Muscle layer of duodenum (tissue), 2 donors: ENCODE measurements at regions not wholly inside any gene's neighbourhood (a gene's known extent, or its start where the extent isn't known, plus 50 kb on each side); places are given as distances from the start of the nearest gene placed in this dataset.
"Not testable (repeated sequence)": the region's sequence is repeated elsewhere in the genome, so short reads cannot be mapped to it uniquely, and the experiment has no call there.

Source experiments
- H3K27ac ChIP-seq: one replicate; pipeline ENCODE4 v1.7.0; 2013; ENCODE audit warnings: mild to moderate bottlenecking, low read length
- H3K27me3 ChIP-seq: one replicate; pipeline ENCODE4 v1.7.0; 2013; ENCODE audit warnings: low read depth, mild to moderate bottlenecking, control low read depth, low read length
- H3K36me3 ChIP-seq, 2 donors: one replicate each; pipeline ENCODE4 v1.7.0; 2013; ENCODE audit warnings: low read length in 2 of 2, control low read depth in 1 of 2, mild to moderate bottlenecking in 1 of 2; ENCODE audit not compliant: insufficient read depth in 2 of 2, control insufficient read depth in 1 of 2
- H3K4me1 ChIP-seq, 2 donors: one replicate each; pipeline ENCODE4 v1.7.0; 2013; ENCODE audit warnings: low read length in 2 of 2, mild to moderate bottlenecking in 2 of 2, control low read depth in 1 of 2, moderate library complexity in 1 of 2; ENCODE audit not compliant: insufficient read depth in 2 of 2, control insufficient read depth in 1 of 2
- H3K4me3 ChIP-seq, 2 donors: one replicate each; pipeline ENCODE4 v1.7.0; 2013; ENCODE audit warnings: low read length in 2 of 2, low read depth in 1 of 2, mild to moderate bottlenecking in 1 of 2
- H3K9me3 ChIP-seq, 2 donors: one replicate each; pipeline ENCODE4 v1.7.0; 2013; ENCODE audit warnings: low read length in 2 of 2, control low read depth in 1 of 2, mild to moderate bottlenecking in 1 of 2; ENCODE audit not compliant: control insufficient read depth in 1 of 2
- donor health status: healthy.

DNA sequence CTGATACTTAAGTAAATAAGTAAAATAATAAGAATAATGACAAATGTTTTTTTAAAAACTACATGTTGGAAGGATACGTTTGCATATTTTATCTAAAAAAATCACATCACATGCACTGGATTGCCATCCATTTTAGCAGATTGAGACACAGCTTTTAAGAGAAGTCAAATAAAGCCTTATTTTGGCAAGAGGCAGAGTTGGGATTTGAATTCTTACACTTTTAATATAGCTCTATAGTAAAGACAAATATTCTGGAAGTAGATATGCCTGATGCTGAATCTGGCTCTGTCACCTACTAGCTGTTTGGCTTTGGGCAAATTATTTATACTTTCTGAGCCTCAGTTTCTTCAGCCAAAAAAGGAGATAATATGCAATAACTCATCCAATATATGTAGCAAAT lies 386.4 kb downstream of the ETV1 start:
- no peak overlapping the region for H3K4me3 ChIP-seq
- peaks cover 0 to 3% of the 10 kb centered on the region in 2 donors for H3K9me3 ChIP-seq
- H3K4me1 ChIP-seq: no peaks in the 10 kb centered on the region
- H3K27ac ChIP-seq: no peak overlapping the region
- H3K36me3 ChIP-seq: no peaks in the 10 kb centered on the region
- H3K27me3 ChIP-seq: no peaks in the 10 kb centered on the region

DNA sequence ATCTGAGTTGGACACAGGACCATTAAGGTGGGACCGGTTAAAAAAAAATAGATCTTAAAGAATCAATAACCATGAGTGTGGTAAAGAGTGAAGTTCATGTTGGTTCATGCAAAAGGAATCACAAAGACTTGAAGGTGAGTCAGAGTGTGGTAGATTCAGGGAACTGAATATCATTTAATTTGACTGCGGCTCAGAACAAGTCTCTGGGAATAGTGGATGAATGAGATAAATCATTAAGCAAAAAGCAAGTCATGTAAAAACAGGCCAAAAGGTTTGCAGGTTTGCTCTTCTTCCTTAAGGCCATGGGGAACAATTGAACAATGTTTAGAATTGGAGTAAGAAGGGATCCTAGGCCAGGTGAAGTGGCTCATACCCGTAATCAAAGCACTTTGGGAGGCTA lies 385.8 kb downstream of the ETV1 start:
- no peak overlapping the region for H3K4me3 ChIP-seq
- H3K36me3 ChIP-seq: no peaks in the 10 kb centered on the region
- H3K27ac ChIP-seq: no peak overlapping the region
- no peaks in the 10 kb centered on the region for H3K4me1 ChIP-seq
- no peaks in the 10 kb centered on the region for H3K27me3 ChIP-seq
- H3K9me3 ChIP-seq: peaks cover 0 to 3% of the 10 kb centered on the region in 2 donors

DNA sequence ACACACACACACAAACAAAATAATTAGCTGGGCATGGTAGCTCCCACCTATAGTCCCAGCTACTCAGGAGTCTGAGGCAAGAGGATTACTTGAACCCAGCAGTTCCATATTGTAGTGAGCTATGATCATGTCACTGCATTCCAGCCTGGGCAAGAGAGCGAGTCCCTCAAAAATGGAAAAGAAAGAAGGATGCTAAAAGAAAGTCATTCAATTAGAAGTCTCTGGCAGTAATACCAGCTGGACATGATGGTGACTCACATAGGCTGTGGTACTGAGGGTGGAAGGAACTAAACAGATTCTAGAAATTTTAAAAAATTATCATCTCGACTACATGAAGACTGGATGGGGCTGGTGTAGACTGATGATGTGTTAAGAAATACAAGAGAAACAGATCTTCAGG lies 385.3 kb downstream of the ETV1 start:
- H3K4me1 ChIP-seq: no peaks in the 10 kb centered on the region
- no peak overlapping the region for H3K27ac ChIP-seq
- no peaks in the 10 kb centered on the region for H3K27me3 ChIP-seq
- H3K36me3 ChIP-seq: no peaks in the 10 kb centered on the region
- H3K4me3 ChIP-seq: no peak overlapping the region
- H3K9me3 ChIP-seq: peaks cover 0 to 3% of the 10 kb centered on the region in 2 donors

DNA sequence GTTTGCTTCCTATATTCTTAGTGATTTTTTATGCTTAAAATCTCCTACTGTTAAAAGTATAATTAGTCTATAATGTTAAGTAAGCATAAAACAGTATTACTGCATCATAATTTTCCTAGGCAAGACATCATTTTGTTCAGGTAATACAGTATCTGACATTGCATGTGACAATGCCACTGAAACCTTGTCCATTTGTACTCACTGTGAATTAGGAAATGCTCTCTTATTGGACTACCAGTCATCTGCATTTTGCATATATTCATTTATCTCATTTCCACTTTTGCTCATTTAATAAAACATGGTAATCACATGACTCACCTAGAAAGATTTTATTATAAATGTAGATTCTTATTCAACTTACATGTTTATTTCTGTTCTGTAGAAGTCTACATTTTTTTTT lies 379.1 kb downstream of the ETV1 start:
- Histone ChIP-seq H3K9me3 (peaks cover 0 to 3% of the 10 kb centered on the region in 2 donors), H3K4me3 (no peak overlapping the region), H3K36me3 (no peaks in the 10 kb centered on the region), H3K27ac (no peak overlapping the region), H3K27me3 (no peaks in the 10 kb centered on the region), H3K4me1 (no peaks in the 10 kb centered on the region)

DNA sequence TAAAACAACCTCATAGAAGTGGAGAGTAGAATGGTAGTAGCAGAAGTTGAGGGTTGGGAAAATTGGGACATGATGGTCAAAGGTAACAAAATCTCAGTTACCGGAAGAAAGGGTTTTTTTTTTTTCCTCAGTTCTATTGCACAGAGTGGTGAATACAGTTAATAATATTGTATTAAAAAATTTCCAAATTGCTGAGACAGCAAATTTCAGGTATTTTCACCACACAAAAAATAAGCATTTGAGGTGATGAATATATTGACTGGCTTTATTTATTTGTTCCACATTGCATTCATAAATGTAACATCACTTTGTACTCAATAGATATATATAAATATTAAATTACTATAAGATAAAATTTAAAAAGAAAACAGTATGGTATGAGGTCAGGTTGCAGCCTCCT lies 373.8 kb downstream of the ETV1 start:
- Histone ChIP-seq H3K27me3 (no peaks in the 10 kb centered on the region), H3K4me3 (no peak overlapping the region), H3K4me1 (no peaks in the 10 kb centered on the region), H3K27ac (no peak overlapping the region), H3K36me3 (no peaks in the 10 kb centered on the region), H3K9me3 (peaks cover 0 to 3% of the 10 kb centered on the region in 2 donors)

DNA sequence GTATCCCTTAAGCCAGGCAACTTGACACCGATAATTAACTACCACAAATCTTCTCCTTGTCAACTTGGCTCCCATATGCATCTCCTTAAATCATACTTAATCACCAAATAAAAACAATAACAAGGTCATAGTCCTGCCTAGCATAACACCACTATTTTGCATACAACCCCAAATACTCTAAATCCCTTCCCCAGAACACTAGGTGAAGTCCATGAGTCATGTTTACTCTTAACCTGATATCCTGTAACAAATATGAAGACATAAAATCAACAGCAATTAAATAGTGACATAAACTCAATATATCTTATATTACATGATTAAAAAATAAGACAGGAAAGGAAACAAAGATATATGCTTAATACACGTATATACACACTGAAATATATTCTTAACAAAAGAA lies 362.0 kb downstream of the ETV1 start:
- Histone ChIP-seq H3K36me3 (no peaks in the 10 kb centered on the region), H3K27ac (no peak overlapping the region), H3K4me3 (no peak overlapping the region), H3K9me3 (no peaks in the 10 kb centered on the region), H3K27me3 (no peaks in the 10 kb centered on the region), H3K4me1 (no peaks in the 10 kb centered on the region)

DNA sequence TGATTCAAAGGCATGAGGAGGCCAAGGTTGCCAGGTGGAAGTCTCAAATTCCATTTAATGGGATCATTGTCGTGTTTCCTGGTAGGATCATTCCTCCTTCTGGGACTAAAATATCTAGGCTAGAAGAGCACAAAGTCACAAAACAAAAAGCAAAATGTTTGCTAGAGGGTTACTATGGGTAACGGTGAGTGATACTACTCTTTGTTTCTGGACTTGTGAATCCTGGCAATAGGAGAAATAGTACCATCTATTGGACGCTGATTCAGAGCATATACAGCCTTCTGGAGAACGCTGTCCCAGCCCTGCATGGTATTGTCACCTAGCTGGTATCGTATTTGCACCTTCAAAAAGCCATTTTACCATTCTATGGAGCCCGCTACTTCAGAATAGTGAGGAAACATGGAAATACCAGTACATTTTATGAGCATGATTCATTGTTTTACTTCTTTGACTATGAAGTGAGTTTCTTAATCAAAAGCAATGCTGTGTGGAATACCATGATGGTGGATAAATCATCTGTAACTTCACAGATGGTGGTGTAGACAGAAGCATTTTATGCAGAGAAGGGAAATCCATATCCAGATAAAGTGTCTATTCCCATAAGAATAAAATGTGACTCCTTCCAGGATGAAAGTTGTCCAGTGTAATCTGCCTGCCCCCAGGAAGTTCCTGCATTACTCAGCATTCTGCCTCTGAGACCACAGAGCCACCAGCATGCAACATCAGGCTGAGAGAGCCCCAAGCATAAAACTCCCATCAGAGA lies 361.0 kb downstream of the ETV1 start:
- no peaks in the 10 kb centered on the region for H3K4me1 ChIP-seq
- no peak overlapping the region for H3K27ac ChIP-seq
- H3K36me3 ChIP-seq: no peaks in the 10 kb centered on the region
- H3K27me3 ChIP-seq: no peaks in the 10 kb centered on the region
- no peaks in the 10 kb centered on the region for H3K9me3 ChIP-seq
- H3K4me3 ChIP-seq: no peak overlapping the region

DNA sequence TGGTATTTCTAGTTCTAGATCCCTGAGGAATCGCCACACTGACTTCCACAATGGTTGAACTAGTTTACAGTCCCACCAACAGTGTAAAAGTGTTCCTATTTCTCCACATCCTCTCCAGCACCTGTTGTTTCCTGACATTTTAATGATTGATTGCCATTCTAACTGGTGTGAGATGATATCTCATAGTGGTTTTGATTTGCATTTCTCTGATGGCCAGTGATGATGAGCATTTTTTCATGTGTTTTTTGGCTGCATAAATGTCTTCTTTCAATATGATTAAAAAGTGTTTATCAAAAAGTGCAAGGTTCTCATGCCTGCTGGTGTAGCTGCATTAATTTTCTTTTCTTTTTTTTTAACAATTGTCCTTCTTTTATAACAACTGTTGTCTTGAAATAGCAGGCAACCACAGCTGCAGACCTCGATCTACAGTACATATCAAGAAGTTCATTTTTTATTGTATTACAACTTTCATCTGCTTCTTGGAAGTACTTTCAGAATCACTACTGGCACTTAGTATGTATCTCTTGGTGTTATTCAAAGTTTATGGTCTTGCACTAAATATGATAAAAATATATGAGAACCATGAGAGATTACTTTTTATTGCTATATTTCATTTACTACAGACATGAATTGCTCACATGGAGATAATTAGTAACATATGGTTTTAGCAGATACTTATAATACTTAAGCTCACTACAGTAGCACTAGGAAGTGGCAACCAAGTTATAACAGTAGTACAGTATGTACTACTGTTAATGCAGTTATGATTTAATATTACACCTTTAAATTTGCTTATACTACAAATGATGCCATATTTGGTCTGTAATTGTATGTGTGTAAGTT lies 358.0 kb downstream of the ETV1 start:
- H3K4me3 ChIP-seq, H3K27ac ChIP-seq, H3K27me3 ChIP-seq, H3K4me1 ChIP-seq, H3K36me3 ChIP-seq, H3K9me3 ChIP-seq: not testable (repeated sequence)

DNA sequence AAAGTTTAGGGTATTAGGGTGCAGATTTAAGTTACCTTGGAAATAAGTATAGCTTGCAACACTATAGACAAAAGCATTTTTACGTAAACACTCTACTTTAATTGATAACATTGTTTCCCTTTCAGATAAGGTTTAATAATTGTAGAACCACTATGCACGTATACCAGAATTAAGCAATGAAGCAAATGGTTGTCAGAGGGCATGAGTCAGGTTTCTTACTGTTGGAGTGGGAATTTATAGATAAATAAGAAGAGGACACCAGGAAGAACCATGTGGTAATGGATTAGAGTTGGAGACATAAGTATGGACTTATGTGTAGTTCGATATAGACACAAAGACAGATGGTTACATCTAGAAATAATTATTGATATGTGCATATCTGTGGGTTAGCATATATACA lies 355.6 kb downstream of the ETV1 start:
- Histone ChIP-seq H3K4me3 (no peak overlapping the region), H3K27ac (no peak overlapping the region), H3K36me3 (no peaks in the 10 kb centered on the region), H3K9me3 (no peaks in the 10 kb centered on the region), H3K4me1 (no peaks in the 10 kb centered on the region), H3K27me3 (no peaks in the 10 kb centered on the region)

DNA sequence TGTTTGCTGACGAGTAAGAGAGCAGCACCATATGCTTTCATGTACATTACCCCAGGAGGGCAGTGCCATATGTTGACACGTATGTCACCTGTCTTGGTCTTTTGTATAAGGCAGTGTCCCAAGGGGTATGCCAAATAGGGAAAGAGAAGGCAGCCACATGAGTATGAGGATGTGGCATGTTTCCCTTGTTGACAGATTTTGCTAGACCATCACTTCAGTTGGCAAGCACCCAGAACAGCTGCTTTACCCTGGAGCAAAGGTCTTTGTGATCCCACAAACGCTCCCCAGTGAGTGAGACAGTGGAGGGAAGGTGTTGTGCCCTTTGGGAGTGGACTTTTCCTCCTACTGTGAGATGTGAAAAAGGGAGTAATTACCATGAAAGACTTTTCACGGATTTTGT lies 350.1 kb downstream of the ETV1 start:
- Histone ChIP-seq H3K36me3 (no peaks in the 10 kb centered on the region), H3K27ac (no peak overlapping the region), H3K4me3 (no peak overlapping the region), H3K27me3 (no peaks in the 10 kb centered on the region), H3K4me1 (no peaks in the 10 kb centered on the region), H3K9me3 (no peaks in the 10 kb centered on the region)

DNA sequence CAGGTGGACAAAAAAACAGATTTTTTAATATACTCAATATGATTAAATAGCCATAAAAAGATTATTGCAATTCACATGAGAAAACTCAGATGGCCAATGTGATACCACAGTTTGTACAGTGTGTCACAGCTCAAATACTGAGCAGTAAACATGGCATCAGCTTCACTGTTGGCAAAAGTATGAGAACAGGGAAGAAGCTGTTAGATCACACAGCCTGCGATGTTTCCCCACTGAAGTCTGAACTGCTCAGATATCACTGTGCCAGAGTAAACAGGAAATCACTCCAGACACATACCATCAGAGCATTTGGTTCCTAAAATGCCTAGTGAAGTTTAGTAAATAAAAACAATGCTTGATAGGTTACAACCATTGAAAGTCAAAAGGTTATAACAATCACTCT lies 347.8 kb downstream of the ETV1 start:
- Histone ChIP-seq H3K36me3 (no peaks in the 10 kb centered on the region), H3K27ac (no peak overlapping the region), H3K27me3 (no peaks in the 10 kb centered on the region), H3K4me1 (no peaks in the 10 kb centered on the region), H3K4me3 (no peak overlapping the region), H3K9me3 (no peaks in the 10 kb centered on the region)
